ENCODE measurements at regions not wholly inside any gene's neighbourhood (a gene's known extent, or its start where the extent isn't known, plus 50 kb on each side); places are given as distances from the start of the nearest gene placed in this dataset.
A peak's percentile ranks its signal among the peaks of the same experiment; 100 is the strongest.

DNA sequence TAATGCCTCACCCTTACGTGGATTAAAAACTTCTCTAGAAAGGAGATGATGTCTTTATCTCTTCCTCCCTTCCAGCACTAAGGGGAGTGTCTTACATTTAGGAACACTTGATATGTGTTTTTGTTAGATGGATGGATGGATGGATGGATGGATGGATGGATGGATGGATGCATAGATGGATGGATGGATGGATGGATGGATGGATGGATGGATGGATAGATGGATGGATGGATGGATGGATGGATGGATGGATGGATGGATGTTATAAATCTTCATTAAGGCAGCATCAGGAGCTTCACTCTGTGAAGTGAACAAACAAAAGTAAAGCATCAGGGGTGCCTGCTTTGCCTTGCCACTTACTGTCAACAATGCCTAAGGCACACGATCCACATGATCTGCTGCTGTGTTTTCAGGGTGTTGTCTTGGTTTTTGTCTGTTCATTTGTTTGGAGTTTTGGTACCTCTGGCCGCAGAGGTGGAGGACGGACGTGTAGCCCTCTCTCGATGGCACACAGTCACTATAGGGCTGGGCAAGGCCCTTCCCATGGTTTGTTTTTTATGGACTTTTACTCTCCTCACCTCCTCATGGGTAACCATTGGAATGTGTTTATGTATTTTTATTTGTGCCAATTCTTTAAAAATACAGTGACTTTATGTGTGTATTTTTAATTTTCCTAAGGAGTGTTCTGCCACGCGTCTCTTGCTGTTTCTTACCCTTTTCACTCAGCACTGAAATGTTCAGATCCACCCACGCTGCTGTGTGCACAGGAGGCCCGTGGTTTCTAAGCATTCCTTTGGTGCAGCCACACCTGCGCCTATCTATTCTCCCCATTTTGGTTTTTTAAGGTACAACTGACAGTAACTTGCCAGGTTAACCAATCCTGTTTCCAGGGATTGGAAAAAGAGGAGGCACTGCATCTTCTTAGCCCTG lies 91.8 kb upstream of the ENPP6 start (continued):
- TF ChIP-seq, protein P1, sequence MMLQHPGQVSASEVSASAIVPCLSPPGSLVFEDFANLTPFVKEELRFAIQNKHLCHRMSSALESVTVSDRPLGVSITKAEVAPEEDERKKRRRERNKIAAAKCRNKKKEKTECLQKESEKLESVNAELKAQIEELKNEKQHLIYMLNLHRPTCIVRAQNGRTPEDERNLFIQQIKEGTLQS (IDR thresholded peaks at IDR 0.05; ENCODE audit: borderline replicate concordance, extremely low read depth, low read depth, low read length) = no peak
- TF ChIP-seq, protein P2, sequence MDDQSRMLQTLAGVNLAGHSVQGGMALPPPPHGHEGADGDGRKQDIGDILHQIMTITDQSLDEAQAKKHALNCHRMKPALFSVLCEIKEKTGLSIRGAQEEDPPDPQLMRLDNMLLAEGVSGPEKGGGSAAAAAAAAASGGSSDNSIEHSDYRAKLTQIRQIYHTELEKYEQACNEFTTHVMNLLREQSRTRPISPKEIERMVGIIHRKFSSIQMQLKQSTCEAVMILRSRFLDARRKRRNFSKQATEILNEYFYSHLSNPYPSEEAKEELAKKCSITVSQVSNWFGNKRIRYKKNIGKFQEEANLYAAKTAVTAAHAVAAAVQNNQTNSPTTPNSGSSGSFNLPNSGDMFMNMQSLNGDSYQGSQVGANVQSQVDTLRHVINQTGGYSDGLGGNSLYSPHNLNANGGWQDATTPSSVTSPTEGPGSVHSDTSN (IDR thresholded peaks at IDR 0.05; ENCODE audit: insufficient replicate concordance, low read depth, low read length) = no peak
- TF ChIP-seq CREB1 (IDR thresholded peaks at IDR 0.05; ENCODE audit: low read depth) (no peak), TCF12 (IDR thresholded peaks at IDR 0.05; ENCODE audit: low read depth, low read length) (no peak), TBL1XR1 (IDR thresholded peaks at IDR 0.05; ENCODE audit: low read depth, low read length) (0 out of 2 replicates have a peak, but pooled peaks have one; percentile 37), BRCA1 (IDR thresholded peaks at IDR 0.05; ENCODE audit: low read depth, low read length) (no peak), ZBTB11 (CRISPR knock-in tag; IDR thresholded peaks at IDR 0.05) (no peak), POLR2AphosphoS5 (IDR thresholded peaks at IDR 0.05; ENCODE audit: low read length) (no peak), SKIL (IDR thresholded peaks at IDR 0.05; ENCODE audit: low read depth, poor library complexity, severe bottlenecking) (no peak), SUZ12 (IDR thresholded peaks at IDR 0.05; ENCODE audit: unreplicated experiment) (no peak), PAX5 (IDR thresholded peaks at IDR 0.05; ENCODE audit: borderline replicate concordance, low read depth, low read length) (no peak), WRNIP1 (IDR thresholded peaks at IDR 0.05; ENCODE audit: borderline replicate concordance, low read depth, low read length) (no peak), EGR1 (IDR thresholded peaks at IDR 0.05; ENCODE audit: borderline replicate concordance in 1 of 2, low read depth in 2 of 2, low read length in 2 of 2) (peak in 1 of 2 experiments; percentile 88; a peak in 2 of 3 replicates), PML (IDR thresholded peaks at IDR 0.05; ENCODE audit: low read length) (no peak), RELB (IDR thresholded peaks at IDR 0.05; ENCODE audit: low read depth) (no peak), E4F1 (IDR thresholded peaks at IDR 0.05; ENCODE audit: borderline replicate concordance, partially characterized antibody) (no peak), IRF4 (IDR thresholded peaks at IDR 0.05; ENCODE audit: low read depth, low read length) (no peak)
